ENCODE measurements at regions not wholly inside any gene's neighbourhood (a gene's known extent, or its start where the extent isn't known, plus 50 kb on each side); places are given as distances from the start of the nearest gene placed in this dataset.

GRCh38 chr1:239590556-239590955, 204.2 kb downstream of the CHRM3 start:
- H3K79me1 ChIP-seq (ENCODE audit: low read depth, low read length): no peaks in the 10 kb centered on the region
- no peak overlapping the region for H2BK12ac ChIP-seq (ENCODE audit: low read depth, low read length)
- no peak overlapping the region for H3K18ac ChIP-seq (ENCODE audit: extremely low read depth, low read length)
- no peaks in the 10 kb centered on the region for H3K9me3 ChIP-seq (ENCODE audit: insufficient read depth in 2 of 2, low read depth in 1 of 2, low read length in 1 of 2)
- ChIA-PET POLR2A (ENCODE audit: partially characterized antibody) (no interaction called here), CTCF (ENCODE audit: partially characterized antibody) (no interaction called here)
- TF ChIP-seq CBX8 (IDR thresholded peaks at IDR 0.05; ENCODE audit: borderline replicate concordance, low read depth, low read length): no peak
- no peak for TF ChIP-seq ASH2L (IDR thresholded peaks at IDR 0.05; ENCODE audit: low read length)
- no peak for TF ChIP-seq TCF12 (IDR thresholded peaks at IDR 0.05; ENCODE audit: low read depth, low read length)
- TF ChIP-seq SP4 (IDR thresholded peaks at IDR 0.05; ENCODE audit: low read length): no peak
- TF ChIP-seq RBBP5 (IDR thresholded peaks at IDR 0.05; ENCODE audit: borderline replicate concordance, low read depth, low read length): no peak
- no peak for TF ChIP-seq SP2 (IDR thresholded peaks at IDR 0.05; ENCODE audit: low read length)
- TF ChIP-seq SIN3A (conservative IDR thresholded peaks at IDR 0.05 in 1 of 2, IDR thresholded peaks at IDR 0.05 in 1 of 2; ENCODE audit: low read depth in 1 of 2, low read length in 2 of 2): no peak
- no peak for TF ChIP-seq JUN (IDR thresholded peaks at IDR 0.05; ENCODE audit: low read depth, low read length)
- TF ChIP-seq, protein P1, sequence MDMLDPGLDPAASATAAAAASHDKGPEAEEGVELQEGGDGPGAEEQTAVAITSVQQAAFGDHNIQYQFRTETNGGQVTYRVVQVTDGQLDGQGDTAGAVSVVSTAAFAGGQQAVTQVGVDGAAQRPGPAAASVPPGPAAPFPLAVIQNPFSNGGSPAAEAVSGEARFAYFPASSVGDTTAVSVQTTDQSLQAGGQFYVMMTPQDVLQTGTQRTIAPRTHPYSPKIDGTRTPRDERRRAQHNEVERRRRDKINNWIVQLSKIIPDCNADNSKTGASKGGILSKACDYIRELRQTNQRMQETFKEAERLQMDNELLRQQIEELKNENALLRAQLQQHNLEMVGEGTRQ (IDR thresholded peaks at IDR 0.05; ENCODE audit: low read length): no peak
- no peak for TF ChIP-seq HDAC2 (IDR thresholded peaks at IDR 0.05; ENCODE audit: borderline replicate concordance in 1 of 2, low read depth in 2 of 2, low read length in 2 of 2)
- no peak for TF ChIP-seq RXRA (IDR thresholded peaks at IDR 0.05; ENCODE audit: insufficient read depth, low read depth, low read length)
- TF ChIP-seq TBP (IDR thresholded peaks at IDR 0.05; ENCODE audit: low read depth, low read length): no peak
- TF ChIP-seq CTCF (IDR thresholded peaks at IDR 0.05; ENCODE audit: control extremely low read depth in 1 of 3, insufficient read depth in 1 of 3, low read depth in 1 of 3, low read length in 3 of 3): no peak
- H3K14ac ChIP-seq (ENCODE audit: insufficient read length): no peak overlapping the region
- H3K27me3 ChIP-seq (replicated peaks in 1 of 4; ENCODE audit: control insufficient read depth in 3 of 4, extremely low read depth in 1 of 4, insufficient read depth in 3 of 4, low read length in 3 of 4): no peaks in the 10 kb centered on the region
- DNase-seq (ENCODE audit: low read depth in 1 of 2, low spot score in 2 of 2): no peak
- H3K4me2 ChIP-seq (ENCODE audit: insufficient read depth in 1 of 2, low read depth in 2 of 2, low read length in 2 of 2): no peak overlapping the region
- H3K23ac ChIP-seq (ENCODE audit: insufficient read length): no peak overlapping the region
- no peak overlapping the region for H4K5ac ChIP-seq (ENCODE audit: insufficient read length, low read depth, low read length)
- no peak overlapping the region for H2BK5ac ChIP-seq (ENCODE audit: low read depth, low read length)
- no peak overlapping the region for H4K91ac ChIP-seq (replicated peaks; ENCODE audit: insufficient read length, low read length)
- no peaks in the 10 kb centered on the region for H3K79me2 ChIP-seq (ENCODE audit: control insufficient read depth in 1 of 2, insufficient read depth in 2 of 2, low read length in 2 of 2)
- H4K20me1 ChIP-seq (replicated peaks in 1 of 2; ENCODE audit: control insufficient read depth in 1 of 2, insufficient read depth in 2 of 2, low read length in 2 of 2): no peaks in the 10 kb centered on the region
- no peak overlapping the region for H4K8ac ChIP-seq (ENCODE audit: extremely low read depth, insufficient read depth, low read length)
- H3K4me1 ChIP-seq (replicated peaks in 1 of 4; ENCODE audit: control insufficient read depth in 3 of 4, insufficient read depth in 4 of 4, low read length in 3 of 4): no peaks in the 10 kb centered on the region
- H2AK5ac ChIP-seq (ENCODE audit: low read depth, low read length): no peak overlapping the region
- H3K56ac ChIP-seq (replicated peaks; ENCODE audit: insufficient read length, low read depth, low read length): no peak overlapping the region
- no peak overlapping the region for H2AFZ ChIP-seq (ENCODE audit: low read length)
- no peak overlapping the region for H3K9ac ChIP-seq (replicated peaks in 1 of 4; ENCODE audit: extremely low read depth in 1 of 4, low read depth in 3 of 4, low read length in 3 of 4)
- no peak for FAIRE-seq
- H3K36me3 ChIP-seq (ENCODE audit: control insufficient read depth in 2 of 4, insufficient read depth in 4 of 4, low read length in 3 of 4): no peaks in the 10 kb centered on the region
- H3K23me2 ChIP-seq (ENCODE audit: low read depth, low read length): no peaks in the 10 kb centered on the region
- H2BK15ac ChIP-seq (ENCODE audit: low read length): no peak overlapping the region
- H3K4ac ChIP-seq (replicated peaks; ENCODE audit: insufficient read length, low read depth, low read length): no peak overlapping the region
- no peak overlapping the region for H2BK120ac ChIP-seq (replicated peaks; ENCODE audit: low read depth, low read length)
- H3K4me3 ChIP-seq (ENCODE audit: extremely low read depth in 1 of 4, insufficient read depth in 2 of 4, low read depth in 3 of 4, low read length in 4 of 4): no peak overlapping the region
- H3K27ac ChIP-seq (ENCODE audit: low read depth, low read length): no peak overlapping the region
- H2BK20ac ChIP-seq (ENCODE audit: low read length): no peak overlapping the region

Measured in H1 (cell line).